ENCODE measurements at regions not wholly inside any gene's neighbourhood (a gene's known extent, or its start where the extent isn't known, plus 50 kb on each side); places are given as distances from the start of the nearest gene placed in this dataset.

DNA sequence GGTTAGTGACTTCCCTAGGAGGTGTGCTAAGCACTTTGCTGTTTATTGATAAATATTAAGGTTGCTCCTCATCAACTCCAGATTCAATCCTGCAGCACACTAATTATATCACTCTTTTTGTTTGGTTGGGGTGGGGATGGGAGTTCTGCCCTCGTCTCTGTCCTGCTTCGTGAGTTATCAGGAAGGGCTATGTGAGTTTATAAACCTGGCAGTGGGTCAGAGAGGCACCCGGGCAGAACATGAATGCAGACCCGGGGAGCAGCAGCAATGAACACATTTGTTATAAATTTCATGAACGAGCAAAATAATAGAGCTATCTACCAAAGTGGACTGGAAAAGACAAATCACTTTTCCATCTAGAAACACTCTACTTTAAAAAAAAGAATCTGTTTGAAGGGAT lies 125.5 kb upstream of the WWC1 start:
- TF ChIP-seq, protein P1, sequence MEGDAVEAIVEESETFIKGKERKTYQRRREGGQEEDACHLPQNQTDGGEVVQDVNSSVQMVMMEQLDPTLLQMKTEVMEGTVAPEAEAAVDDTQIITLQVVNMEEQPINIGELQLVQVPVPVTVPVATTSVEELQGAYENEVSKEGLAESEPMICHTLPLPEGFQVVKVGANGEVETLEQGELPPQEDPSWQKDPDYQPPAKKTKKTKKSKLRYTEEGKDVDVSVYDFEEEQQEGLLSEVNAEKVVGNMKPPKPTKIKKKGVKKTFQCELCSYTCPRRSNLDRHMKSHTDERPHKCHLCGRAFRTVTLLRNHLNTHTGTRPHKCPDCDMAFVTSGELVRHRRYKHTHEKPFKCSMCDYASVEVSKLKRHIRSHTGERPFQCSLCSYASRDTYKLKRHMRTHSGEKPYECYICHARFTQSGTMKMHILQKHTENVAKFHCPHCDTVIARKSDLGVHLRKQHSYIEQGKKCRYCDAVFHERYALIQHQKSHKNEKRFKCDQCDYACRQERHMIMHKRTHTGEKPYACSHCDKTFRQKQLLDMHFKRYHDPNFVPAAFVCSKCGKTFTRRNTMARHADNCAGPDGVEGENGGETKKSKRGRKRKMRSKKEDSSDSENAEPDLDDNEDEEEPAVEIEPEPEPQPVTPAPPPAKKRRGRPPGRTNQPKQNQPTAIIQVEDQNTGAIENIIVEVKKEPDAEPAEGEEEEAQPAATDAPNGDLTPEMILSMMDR (IDR thresholded peaks at IDR 0.05; ENCODE audit: low read depth, low read length, missing control alignments), result no peak
- DNase-seq (ENCODE audit: low read depth), result no peak
- in situ Hi-C loops (cut with HindIII; ENCODE audit: low sequenced_read_pairs), result no loop called here
- H3K4me3 ChIP-seq (ENCODE audit: low read depth, low read length), result no peak overlapping the region

- in situ Hi-C loops (cut with HindIII; ENCODE audit: low sequenced_read_pairs), result no loop called here
- TF ChIP-seq, protein P1 (IDR thresholded peaks at IDR 0.05; ENCODE audit: low read depth, low read length, missing control alignments), result no peak
- H3K4me3 ChIP-seq (ENCODE audit: low read depth, low read length), result no peak overlapping the region
- no peak for DNase-seq (ENCODE audit: low read depth)
Measured at GRCh38 chr5:168167338-168167737, 124.1 kb upstream of the WWC1 start.

DNA sequence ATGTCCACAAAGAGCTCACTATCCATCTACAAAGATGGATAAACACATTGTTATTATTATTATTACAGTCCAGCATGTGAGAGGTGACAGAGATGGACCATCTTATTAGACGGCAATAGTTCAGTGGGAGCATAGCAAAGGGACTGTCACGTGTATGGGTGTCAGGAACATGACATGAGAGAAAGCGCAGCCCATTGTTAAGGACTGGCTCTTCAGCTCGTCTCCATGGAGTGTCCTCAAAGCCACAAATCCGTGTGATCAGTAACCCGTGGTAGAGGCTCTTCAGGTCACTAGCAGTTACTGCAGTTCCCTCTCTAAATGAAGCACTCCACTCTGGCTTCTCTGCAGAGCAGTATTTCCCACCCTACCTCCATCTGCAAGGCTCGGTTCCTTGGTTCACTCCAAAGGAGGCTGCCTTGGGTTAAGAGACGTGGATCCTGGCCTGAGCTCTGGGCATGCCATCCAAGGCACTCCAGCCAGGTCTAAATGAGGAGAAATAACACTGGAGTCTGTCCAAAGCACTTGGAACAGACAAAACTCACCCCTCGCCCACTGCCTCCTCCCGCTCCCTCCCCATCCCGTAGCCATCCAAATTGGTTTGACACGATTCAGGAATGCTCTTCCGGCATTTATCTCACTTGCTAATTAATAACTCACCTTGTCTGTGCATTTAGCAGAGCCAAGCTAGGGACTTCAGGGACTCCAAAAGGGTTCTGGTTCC lies 122.3 kb upstream of the WWC1 start:
- in situ Hi-C loops (cut with HindIII; ENCODE audit: low sequenced_read_pairs), result no loop called here
- TF ChIP-seq, protein P1 (IDR thresholded peaks at IDR 0.05; ENCODE audit: low read depth, low read length, missing control alignments), result no peak
- DNase-seq (ENCODE audit: low read depth), result no peak
- H3K4me3 ChIP-seq (ENCODE audit: low read depth, low read length), result no peak overlapping the region

GRCh38 chr5:168169791-168170190 lies 121.7 kb upstream of the WWC1 start:
- in situ Hi-C loops (cut with HindIII; ENCODE audit: low sequenced_read_pairs), result no loop called here
- DNase-seq (ENCODE audit: low read depth), result no peak
- TF ChIP-seq, protein P1 (IDR thresholded peaks at IDR 0.05; ENCODE audit: low read depth, low read length, missing control alignments), result no peak
- no peak overlapping the region for H3K4me3 ChIP-seq (ENCODE audit: low read depth, low read length)

GRCh38 chr5:168171901-168172759 lies 119.3 kb upstream of the WWC1 start:
- TF ChIP-seq, protein P1 (IDR thresholded peaks at IDR 0.05; ENCODE audit: low read depth, low read length, missing control alignments), result no peak
- H3K4me3 ChIP-seq (ENCODE audit: low read depth, low read length), result no peak overlapping the region
- in situ Hi-C loops (cut with HindIII; ENCODE audit: low sequenced_read_pairs), result no loop called here
- DNase-seq (ENCODE audit: low read depth), result no peak

DNA sequence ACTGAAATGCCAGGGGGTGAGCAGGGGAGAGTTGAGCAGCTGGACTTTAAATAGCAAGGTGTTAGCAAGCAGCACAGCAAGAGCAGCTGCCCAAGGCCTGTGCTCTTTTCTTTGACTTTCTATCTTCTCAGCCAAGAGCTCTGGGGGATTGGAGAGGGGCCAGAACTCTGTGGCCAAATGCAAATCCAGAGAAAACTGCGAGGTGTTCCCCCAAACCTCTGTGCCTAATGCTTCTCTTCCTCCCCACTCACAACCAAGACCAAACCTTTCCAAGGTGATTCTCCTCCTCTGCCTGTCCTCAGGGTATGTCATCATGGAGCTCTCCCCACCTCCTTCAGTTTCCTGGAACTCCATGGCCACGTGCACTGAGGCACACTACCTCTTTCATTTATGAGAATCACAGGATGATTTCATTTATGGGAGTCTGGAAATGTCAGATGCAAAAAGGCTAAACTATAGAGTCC lies 118.7 kb upstream of the WWC1 start:
- peak; percentile 76 for DNase-seq (ENCODE audit: low read depth)

More for the DNA sequence above, 118.7 kb upstream of the WWC1 start:
- H3K4me3 ChIP-seq (ENCODE audit: low read depth, low read length), result no peak overlapping the region
- in situ Hi-C loops (cut with HindIII; ENCODE audit: low sequenced_read_pairs), result no loop called here
- TF ChIP-seq, protein P1 (IDR thresholded peaks at IDR 0.05; ENCODE audit: low read depth, low read length, missing control alignments), result no peak

All from astrocyte of the cerebellum (primary cell).